ENCODE measurements at regions not wholly inside any gene's neighbourhood (a gene's known extent, or its start where the extent isn't known, plus 50 kb on each side); places are given as distances from the start of the nearest gene placed in this dataset.
A peak's percentile ranks its signal among the peaks of the same experiment; 100 is the strongest.

DNA sequence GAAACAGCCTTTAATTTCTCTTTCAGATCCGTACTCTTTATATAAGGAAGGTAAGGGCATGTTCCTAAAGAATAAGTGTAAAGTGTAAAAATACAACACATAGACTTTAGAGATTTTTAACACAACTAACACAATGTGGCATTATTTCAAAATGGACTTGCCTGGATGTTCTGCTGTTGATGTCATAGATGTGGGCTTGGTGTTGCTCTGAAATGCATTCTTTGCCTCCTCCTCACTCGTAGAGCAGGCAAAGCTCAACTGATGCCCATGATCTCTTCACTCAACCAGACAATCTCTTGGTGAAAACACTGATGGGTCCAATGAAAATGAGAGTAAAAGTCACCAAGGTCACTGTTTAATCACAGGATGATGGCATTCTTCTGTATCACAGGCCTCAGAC lies 174.2 kb upstream of the TCERG1L start:
- DNase-seq (ENCODE audit: low read depth in 2 of 2), result no peak

DNA sequence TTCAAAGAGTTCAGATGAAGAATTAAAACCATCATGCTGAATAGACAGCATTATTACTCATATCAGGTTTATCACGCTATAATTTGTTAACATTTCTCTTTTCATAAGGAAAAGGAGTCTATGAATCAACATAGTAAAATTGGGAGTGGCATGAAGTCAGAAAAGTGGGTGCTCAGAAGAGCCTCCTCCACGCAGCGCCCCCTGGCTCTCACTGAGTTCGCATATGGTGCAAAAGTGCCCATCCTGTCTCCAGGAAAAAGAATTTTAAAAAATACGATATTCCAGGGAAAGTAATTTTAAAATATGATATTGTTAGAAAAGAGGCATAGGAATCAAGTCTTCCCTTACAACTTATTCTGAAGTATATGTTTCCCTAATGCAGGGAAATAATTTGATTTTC lies 176.3 kb upstream of the TCERG1L start:
- no peak for DNase-seq (ENCODE audit: low read depth in 2 of 2)

DNA sequence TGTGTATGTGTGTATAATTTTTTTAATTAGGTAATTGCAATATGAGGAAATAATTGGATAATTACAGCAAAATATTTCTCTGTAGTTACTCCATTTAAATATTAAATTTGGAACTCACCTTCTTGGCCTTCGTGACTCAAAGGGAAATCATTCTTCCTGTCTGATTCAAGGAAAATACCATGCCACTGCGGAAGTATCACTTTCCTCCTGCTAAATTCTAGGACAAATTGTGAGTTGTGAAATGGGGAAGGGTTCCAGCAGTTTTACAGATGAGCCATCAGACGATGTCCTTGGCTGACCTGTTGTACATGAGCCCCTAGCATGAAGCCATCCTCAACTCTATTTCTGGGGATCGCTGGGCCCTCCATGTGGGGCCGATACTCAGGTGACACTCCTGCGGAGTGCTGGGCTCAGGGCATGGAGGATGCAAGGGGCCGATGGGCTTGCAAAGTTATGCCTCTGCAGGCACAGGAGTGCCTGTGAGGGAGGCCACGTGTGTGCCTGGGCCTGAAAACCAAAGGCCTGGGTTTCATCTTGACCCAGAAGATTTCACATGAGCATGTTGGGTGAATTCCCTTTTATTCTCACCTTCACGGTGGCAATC lies 179.6 kb upstream of the TCERG1L start:
- DNase-seq (ENCODE audit: low read depth in 2 of 2), result no peak

DNA sequence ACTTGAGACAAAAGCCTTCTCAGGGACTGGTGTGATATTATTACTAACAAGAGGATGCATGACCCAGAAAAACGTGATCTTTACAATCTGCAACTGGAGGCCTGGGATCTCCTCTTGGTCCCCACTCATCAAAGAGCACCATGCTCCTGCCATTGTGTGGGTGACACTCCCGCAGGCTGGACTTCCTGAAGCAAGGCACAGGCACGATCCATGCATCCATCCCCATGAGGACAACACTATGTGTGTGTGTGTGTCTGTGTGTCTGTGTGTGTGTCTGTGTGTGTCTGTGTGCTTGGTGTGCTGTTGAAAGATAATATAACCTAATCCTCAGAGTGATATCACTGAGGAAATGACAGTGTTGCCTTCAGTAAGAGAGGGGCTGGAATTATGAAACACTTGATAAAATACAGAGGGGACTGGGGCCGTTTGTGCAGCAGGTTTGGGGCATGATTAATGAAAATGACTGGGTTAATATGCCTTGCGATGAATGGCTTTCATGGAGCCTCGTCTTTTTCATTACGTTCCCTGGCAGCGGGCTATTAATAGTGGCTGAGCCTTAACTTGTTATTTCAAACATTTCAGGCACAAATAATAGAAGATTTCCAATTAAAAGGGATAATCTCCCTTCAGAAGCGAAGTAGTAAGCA lies 180.8 kb upstream of the TCERG1L start:
- no peak for DNase-seq (ENCODE audit: low read depth in 2 of 2)

DNA sequence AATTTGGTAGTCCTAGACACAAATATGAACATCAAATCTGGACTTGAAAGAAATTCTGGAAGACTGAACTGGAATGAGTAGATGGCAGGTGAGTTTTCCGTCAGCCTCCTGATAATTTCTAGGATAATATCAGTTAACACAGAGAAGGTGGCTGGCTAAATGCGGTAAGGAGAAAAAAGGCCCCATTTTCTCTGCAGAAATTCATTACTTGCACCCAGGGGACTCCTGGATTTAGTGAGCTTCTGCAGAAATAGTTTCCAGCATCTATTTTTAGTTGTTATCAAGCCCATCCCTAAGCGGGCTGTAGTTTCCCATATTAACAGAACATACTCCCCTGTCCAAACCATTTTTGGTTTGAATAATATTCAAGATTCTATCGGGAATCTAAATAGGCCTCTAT lies 181.9 kb upstream of the TCERG1L start:
- no peak for DNase-seq (ENCODE audit: low read depth in 2 of 2)

DNA sequence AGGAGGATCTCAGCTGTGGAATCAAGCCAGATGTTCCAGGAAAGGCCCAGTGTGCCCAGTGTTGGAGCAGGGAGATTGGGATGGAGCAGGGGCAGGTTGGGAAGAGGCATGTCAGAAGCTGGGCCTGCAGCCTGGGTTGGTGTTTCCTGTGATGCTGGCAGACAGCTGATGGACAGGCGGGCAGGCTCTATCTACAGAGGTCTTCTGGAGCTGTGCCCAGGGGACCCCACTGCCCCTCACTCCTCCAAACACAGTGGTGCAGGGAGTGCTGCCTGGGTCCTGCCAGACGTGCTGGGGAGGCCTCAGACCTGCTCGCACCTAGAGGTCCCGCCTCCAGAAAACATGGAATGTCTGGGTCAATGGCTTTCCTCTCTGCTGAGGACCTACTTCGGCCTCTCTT lies 182.9 kb upstream of the TCERG1L start:
- DNase-seq (ENCODE audit: low read depth in 2 of 2), result no peak

DNA sequence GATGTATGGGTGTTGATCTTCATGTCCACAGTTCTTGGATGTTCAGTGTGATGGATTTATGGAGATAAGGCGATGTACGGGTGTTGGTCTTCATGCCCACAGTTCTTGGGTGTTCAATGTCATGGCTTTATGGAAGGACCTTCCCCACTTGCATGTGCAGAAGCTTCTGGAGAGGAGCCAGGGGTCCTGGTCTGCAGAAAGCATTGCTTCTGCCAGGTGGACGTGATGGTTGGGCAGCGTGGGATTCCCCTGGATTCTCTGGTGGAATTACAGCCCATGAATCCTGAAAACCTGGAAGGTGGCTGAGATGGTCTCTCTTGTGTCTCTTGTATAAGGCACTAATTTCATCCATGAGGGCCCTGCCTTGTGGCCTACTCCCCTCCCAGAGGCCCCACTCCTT lies 183.7 kb upstream of the TCERG1L start:
- no peak for DNase-seq (ENCODE audit: low read depth in 2 of 2)

DNA sequence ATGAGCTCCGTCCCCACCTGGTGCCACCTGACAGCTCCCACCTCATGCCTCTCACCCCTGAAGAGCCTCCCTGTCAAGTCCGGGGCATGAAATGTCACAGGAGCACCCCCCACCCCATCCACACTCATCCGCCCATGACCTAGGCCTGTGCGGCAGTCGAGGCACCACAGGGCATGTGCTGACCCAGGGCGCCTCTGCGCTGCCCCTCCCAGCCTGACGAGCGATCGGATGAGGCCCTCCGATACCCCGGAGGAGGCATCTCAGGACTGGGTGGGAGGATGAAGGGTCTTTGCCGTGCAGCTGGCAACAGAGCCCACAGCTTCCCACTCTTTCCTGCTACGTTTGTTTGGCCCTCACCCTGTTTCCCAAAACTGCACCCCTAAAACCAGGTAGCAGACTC lies 184.4 kb upstream of the TCERG1L start:
- DNase-seq (ENCODE audit: low read depth in 2 of 2), result no peak

DNA sequence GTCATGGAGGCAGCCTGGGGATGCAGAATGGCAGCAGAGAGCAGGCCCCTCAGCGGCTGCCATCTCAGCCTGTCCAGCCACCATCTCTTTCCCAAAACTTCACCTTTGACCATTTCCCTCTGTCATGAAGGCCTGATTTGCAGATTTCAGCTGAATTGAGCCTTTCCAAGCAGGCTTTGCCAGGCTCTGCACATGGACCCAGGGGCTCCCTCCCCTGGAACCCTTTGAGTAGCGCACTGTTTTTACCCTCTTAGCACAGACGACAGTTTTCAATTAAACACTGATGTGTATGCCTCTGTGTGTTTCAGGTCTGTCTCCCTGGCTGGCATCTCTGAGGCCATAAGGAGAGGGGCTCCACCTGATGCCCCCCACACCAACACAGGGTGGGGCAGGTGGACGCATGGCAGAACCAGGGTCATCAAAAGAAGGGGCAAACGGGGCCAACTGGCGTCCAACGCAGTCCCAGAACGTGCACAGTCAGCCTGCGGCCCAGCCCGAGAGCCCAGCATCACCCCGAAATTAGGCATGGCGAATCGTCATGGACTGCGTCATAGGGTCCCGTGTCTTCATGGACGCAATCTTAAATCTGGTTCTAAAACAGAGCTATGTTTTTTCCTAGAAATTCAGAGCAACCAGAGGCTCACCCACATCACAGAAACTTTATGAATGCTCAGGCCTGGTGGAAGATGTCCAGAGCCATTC lies 185.0 kb upstream of the TCERG1L start:
- no peak for DNase-seq (ENCODE audit: low read depth in 2 of 2)

DNA sequence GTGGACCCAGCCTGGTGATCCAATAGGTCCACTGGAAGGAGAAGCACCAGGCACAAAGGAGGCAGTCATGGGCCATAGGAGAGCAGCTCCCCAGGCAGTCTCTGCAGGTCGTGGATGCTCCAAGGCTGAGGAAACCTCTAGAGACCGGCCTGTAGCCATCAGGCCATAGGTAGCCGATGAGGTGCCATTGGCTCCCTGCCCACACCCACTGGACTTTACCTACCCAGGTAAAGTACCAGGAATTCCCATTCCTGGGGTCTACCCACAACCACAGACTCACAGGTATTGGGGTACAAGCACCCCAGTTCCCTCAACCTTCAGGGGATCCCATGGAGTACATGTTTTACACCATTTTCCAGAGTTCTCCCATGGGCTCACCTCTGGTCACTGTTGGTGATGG lies 188.0 kb upstream of the TCERG1L start:
- DNase-seq (ENCODE audit: low read depth in 2 of 2), result no peak

DNA sequence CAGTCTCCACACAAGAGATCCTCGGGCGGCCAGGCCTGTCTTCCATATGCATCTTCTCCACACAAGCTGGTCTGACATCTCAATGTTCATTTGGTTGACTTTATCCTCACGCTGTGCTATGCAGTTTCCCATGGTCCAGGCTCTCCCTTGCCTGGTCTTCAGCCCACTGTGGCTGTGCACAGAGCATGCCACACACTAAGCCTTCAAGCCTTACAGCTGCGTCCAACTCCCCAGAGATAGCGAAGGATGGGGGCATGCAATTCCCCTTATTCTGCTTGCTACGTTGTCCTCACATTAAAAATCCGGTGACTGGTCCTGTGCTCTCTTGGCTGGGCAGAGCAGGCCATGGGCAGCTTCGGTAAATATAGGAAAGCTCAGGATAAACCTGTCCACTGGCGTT lies 188.7 kb upstream of the TCERG1L start:
- no peak for DNase-seq (ENCODE audit: low read depth in 2 of 2)

DNA sequence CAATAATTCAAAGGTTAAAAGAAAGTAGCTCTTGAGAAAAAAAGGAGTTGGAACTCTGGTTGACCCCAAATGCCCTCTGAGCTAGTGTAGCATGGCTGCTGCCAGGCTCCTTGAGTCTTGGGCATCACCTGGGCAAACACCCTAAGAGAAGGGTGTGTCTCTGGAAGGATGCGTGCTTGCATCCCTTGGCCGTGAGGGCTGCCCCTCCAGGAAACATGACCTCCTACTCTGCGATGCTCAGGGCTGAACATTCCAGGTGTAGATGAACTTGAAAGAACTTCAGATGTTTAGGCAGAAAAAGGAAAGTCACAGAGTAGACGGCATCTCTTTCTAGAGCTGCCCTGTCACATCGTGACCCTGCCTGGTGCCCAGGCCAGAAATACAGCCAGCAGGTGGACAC lies 189.4 kb upstream of the TCERG1L start:
- no peak for DNase-seq (ENCODE audit: low read depth in 2 of 2)

DNA sequence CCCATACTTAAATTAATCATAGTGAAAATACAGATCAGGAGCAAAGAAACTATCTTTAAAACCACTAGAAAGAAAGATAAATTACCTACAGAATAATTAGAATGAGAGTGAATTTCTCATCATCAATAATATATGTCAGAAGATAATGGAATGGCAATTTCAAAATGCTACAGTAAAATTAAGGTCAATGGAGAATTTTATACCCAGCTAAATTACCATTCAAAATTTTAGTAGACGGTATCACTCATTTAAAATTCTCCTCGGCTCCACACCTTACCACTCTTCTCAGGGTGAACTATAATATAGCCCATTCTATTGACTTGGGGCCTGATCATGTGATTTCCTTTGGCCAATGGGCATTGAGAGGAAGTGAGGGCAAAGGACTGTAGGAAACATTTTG lies 192.5 kb upstream of the TCERG1L start:
- no peak for DNase-seq (ENCODE audit: low read depth in 2 of 2)

DNA sequence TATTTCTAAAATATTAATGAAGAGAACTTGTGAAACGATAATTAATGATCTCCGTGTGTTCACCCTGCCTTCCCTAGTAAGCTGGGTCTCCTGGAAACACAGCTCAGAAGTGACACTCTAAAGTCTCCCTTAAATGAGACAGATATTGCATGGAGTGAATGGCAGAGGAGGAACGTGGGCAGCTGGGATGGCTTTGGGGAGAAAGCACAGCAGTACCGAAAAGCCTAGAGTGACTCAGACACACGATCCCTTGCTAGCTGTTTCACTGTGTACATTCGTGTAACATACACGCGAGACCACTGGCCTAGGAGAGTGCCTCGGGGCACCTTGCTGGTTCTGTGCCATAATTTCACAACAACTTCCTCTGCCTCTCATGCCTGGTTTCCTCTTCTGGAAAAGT lies 199.9 kb upstream of the TCERG1L start:
- DNase-seq (ENCODE audit: low read depth in 2 of 2), result no peak

DNA sequence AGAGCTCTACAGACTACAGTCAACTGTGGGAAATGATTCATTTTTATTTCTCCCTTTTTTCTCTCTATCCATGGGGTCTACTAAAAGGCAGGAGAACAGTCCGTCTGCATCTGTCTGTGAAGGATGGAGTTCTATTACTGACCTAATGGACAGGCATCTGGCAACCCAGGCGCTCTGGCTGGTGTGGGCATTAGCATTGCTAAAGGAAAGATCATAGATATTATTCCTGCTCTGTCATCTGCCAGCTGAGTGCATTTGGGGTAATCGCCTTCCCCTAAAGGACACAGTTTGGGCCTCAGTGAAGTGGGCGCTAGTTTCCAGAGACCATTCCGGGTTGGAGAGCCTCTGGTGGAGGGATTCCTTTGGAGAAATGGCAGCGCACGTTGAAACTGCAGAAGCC lies 201.3 kb upstream of the TCERG1L start:
- DNase-seq (ENCODE audit: low read depth in 2 of 2), result no peak

DNA sequence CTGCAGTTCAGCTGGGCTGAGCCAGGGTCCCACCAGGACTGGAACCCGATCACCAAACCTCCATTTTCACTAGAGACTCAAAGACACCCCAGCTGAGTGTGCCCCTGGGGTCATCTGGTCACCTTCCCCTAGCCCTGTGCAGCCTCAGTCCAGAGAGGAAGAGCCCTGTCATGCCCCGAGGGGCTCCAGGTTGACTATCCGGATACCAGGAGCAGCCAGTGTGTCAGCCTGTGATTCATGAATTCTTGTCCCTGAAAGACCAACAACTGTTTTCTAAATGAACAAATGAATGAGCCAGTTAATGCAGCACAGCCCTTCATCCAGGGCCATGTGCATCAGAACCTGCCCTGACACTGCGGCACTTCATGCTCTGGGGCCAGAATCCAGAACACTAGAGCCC lies 201.9 kb upstream of the TCERG1L start:
- DNase-seq (ENCODE audit: low read depth in 2 of 2), result no peak

DNA sequence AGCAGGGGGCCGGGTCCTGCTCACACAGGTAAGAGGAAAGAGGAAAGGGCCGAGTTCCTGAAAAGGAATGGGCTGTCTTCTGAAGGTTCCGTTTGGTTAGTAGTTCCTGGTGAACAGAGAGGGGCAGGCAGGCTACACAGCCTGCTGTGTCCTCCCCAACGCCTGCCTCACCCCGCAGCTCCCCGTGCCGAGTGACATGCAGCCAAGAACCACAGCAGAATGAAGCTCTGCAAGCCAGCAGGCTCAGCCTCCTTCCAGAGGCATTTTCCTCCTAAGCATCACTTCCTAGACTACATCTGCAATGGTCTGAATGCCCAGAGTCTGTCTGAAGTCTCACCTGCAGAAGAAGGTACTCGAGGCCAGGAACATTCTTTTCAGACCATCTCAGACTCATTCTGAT lies 202.4 kb upstream of the TCERG1L start:
- no peak for DNase-seq (ENCODE audit: low read depth in 2 of 2)

DNA sequence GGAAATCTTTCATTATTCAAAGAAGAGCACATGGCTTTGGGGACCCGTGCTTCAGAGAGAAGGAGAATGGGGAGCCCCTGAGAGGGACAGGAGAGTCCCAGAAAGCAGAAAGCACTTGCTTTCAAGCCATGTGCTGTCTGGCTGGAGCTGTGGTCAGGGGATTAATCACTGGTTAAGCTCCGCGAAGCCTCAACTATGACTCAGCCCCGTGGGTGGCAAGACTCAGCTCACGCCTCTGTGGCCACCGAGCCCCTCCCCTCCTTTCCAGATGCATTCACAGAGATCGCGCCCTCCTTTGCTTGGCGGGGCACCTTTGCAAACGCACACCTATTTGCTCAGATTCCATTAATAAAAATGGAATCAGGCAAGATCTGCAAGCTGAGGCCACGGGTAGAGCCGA lies 202.9 kb upstream of the TCERG1L start:
- peak in 1 of 2 donors; percentile 10 for DNase-seq (ENCODE audit: low read depth in 2 of 2)

DNA sequence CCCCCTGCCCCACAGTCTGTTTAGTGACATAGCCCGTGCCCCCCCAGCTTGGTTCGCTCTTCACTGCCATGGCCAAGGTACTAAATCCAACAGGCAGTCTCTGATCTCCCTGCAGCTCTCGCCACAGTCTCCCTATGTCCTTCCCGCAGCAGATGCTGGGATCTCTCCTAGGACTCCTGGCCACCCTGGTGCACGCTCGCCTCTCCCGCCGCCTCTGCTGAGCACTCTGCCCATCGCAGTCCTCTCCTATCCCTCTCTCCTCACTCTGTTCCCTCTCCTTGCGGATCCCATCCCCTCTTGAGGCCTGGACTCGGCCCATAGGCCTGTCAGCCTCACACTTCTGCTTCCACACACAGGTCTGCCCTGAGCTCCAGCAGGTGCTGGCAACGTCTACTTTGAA lies 204.8 kb upstream of the TCERG1L start:
- DNase-seq (ENCODE audit: low read depth in 2 of 2), result no peak

DNA sequence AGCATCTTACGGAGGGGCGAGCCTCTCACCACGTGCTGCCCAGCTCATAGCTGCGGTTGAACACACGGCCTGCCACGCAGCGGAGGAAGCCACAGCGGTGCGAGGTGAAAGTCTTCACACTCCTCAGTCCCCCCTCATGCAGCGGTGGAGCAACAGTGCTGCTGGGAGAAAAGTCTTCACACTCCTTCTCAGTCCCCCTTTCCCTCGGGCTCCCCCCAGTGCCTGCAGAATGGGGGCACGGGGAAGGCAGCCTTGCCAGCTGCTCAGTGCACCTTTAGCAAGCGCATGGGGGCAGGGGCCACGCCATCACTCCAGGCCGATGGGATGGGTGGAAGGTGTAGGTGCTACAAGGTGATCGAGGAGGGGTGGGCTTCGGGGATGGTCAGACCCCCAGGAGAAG lies 206.3 kb upstream of the TCERG1L start:
- no peak for DNase-seq (ENCODE audit: low read depth in 2 of 2)

DNA sequence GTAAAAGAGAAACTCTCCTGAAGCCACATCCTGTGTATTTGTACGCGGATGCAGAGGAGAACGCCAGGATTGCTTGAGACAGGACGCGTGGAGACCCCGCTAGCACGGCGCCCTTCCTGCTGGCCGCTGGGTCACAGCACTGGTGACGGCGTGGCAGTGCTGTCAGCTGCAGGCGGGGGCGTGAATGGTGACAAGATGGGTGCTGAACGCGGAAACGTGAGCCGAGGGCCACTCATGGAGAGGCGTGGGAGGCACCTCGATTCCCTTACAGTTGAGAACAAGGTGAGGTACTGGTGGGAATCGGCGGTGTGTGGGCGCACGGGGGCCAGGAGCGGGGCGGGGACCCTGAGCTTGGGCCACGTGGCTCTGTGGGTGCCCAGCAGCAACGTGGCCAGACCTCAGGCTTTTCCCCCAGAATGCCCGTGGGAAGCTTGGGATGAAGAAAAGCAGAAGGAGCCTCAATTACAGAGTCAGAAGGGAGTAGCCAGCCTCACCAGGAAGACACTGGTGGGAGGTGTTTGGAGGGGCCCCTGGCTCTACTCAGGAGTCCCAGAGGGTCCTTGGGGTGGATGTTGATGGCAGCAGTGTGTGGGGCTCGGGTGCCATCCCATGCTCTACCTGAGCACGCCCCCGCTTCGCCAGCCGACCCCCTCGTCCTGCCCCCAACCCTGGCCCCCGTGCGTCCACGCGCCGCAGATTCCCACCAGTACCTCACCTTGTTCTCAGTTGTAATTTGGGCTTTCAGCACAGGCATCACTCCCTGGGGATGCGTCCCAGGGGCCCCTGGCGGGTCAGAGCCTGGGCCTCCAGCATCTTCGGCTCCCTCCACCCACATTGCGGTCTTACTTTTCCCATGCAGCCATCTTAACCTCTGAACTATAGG lies 208.4 kb upstream of the TCERG1L start:
- DNase-seq (ENCODE audit: low read depth in 2 of 2), result no peak
